ENCODE measurements at regions not wholly inside any gene's neighbourhood (a gene's known extent, or its start where the extent isn't known, plus 50 kb on each side); places are given as distances from the start of the nearest gene placed in this dataset.

DNA sequence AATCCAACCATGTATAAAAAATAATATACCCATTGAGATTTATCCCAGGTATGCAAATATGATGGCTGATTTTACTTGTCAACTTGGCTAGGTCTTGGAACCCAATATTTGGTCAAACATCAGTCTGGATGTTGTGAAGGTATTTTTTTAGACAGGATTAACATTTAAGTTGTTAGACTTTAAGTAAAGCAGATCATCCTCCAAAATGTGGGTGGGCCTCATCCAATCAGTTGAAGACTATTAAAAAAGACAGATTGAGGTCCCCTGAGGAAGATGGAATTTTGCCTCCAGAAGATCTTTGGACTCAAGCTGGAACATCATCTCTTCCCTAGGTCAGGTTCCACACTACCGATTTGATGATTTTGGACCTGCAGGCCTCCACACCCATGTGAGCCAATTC lies 271.2 kb downstream of the TMEM121 start:
- TF ChIP-seq SUZ12 (IDR thresholded peaks at IDR 0.05; ENCODE audit: extremely low read depth, insufficient read depth, insufficient read length) (no peak), ZNF274 (IDR thresholded peaks at IDR 0.05; ENCODE audit: low read depth, low read length) (no peak), YY1 (IDR thresholded peaks at IDR 0.05; ENCODE audit: insufficient read depth, insufficient read length) (no peak)
- Histone ChIP-seq H3K4me1 (ENCODE audit: insufficient read depth, insufficient read length) (no peaks in the 10 kb centered on the region), H3K9me3 (ENCODE audit: insufficient read depth, low read length) (0 out of 2 replicates have a peak, but pooled peaks cover under 1% of the 10 kb centered on the region), H3K4me3 (ENCODE audit: insufficient read length, low read depth) (no peak overlapping the region), H3K9ac (ENCODE audit: insufficient read length, low read depth) (no peak overlapping the region), H3K36me3 (ENCODE audit: insufficient read depth, insufficient read length, low read length) (no peaks in the 10 kb centered on the region), H3K27me3 (ENCODE audit: insufficient read depth, insufficient read length) (peaks cover 3% of the 10 kb centered on the region)
- no peak for DNase-seq (ENCODE audit: low read depth, low spot score)

DNA sequence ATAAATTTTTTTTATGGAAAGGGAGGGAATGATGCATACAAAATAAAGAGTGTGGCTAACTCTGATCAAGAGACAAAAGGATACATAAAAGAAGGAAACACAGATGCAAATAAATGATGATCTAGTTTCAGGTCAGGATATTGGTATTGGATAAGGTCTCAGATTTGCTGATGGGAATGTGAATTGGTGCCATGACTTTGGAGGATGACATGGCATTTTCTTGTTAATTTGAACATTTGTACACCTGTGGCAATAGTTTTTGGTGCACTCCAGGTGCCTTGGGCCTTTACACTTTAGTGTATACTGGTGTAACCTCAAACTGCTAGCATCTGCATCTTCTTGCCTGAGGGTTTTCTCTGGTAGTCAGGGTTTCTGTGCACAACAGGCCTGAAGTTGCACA lies 279.3 kb downstream of the TMEM121 start:
- DNase-seq (ENCODE audit: low read depth, low spot score): no peak
- H3K9ac ChIP-seq (ENCODE audit: insufficient read length, low read depth): no peak overlapping the region
- 0 out of 2 replicates have a peak, but pooled peaks cover 11% of the 10 kb centered on the region for H3K9me3 ChIP-seq (ENCODE audit: insufficient read depth, low read length)
- no peaks in the 10 kb centered on the region for H3K27me3 ChIP-seq (ENCODE audit: insufficient read depth, insufficient read length)
- no peaks in the 10 kb centered on the region for H3K4me1 ChIP-seq (ENCODE audit: insufficient read depth, insufficient read length)
- TF ChIP-seq YY1 (IDR thresholded peaks at IDR 0.05; ENCODE audit: insufficient read depth, insufficient read length) (no peak), ZNF274 (IDR thresholded peaks at IDR 0.05; ENCODE audit: low read depth, low read length) (no peak), SUZ12 (IDR thresholded peaks at IDR 0.05; ENCODE audit: extremely low read depth, insufficient read depth, insufficient read length) (no peak)
- H3K4me3 ChIP-seq (ENCODE audit: insufficient read length, low read depth): no peak overlapping the region
- no peaks in the 10 kb centered on the region for H3K36me3 ChIP-seq (ENCODE audit: insufficient read depth, insufficient read length, low read length)

DNA sequence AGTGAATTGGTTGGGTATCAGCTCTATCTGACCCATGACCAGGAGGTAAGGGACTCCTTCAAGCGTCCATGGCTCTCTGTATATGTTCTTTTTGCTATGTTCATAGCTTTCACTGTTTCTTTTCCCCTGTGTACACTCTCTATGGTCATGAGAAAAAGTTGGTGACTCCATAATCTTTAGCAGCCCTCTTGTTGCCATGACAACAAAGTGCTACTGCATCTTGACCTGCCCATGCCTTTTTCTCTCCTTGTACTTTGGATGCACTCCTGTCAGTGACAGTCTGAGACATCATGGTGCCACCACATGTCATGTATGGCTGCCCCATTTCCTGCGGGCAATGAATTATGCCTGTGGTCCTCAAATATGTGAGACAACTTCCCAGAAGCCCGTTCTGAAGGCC lies 280.2 kb downstream of the TMEM121 start:
- Histone ChIP-seq H3K9me3 (ENCODE audit: insufficient read depth, low read length) (peaks cover 20% of the 10 kb centered on the region; the same call in 1 of the 2 replicates), H3K4me1 (ENCODE audit: insufficient read depth, insufficient read length) (no peaks in the 10 kb centered on the region), H3K4me3 (ENCODE audit: insufficient read length, low read depth) (no peak overlapping the region), H3K27me3 (ENCODE audit: insufficient read depth, insufficient read length) (no peaks in the 10 kb centered on the region), H3K9ac (ENCODE audit: insufficient read length, low read depth) (no peak overlapping the region), H3K36me3 (ENCODE audit: insufficient read depth, insufficient read length, low read length) (no peaks in the 10 kb centered on the region)
- TF ChIP-seq ZNF274 (IDR thresholded peaks at IDR 0.05; ENCODE audit: low read depth, low read length) (no peak), YY1 (IDR thresholded peaks at IDR 0.05; ENCODE audit: insufficient read depth, insufficient read length) (no peak), SUZ12 (IDR thresholded peaks at IDR 0.05; ENCODE audit: extremely low read depth, insufficient read depth, insufficient read length) (no peak)
- no peak for DNase-seq (ENCODE audit: low read depth, low spot score)

DNA sequence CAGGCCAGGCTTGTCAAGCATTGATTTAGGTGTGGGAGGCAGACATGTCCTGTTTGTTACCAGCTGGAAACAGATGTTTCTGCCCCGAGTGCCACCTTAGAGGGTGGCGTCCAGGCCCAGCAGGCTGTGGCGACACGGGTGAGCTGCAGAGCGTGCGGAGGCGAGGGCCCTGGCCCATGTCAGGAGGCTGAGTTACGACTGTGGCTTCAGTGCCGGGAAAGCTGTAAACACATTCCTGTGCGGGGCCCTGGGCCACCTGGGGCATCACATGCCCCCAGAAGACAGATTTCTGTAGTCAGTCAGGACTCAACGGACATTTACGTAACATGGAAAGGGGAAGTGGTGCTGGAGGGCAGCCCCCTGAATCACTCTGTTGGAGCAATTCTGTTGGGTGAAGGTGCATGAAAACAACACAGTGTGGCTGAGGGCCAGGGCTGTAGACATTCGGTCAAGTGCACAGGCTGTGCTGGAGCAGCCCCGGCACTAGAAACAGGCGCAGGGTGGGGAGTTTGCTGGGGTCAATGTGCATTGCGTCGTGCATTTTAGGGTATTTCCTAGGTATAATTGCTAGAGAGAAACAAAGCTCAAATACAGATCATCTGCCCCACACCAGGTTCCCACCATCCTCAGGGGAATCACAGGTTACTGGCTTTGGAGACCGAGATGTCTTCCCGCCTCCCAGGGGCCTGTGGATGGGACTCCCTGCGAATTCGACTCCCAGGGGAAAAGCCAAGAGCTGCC lies 291.8 kb downstream of the TMEM121 start:
- H3K4me3 ChIP-seq (ENCODE audit: insufficient read length, low read depth): no peak overlapping the region
- DNase-seq (ENCODE audit: low read depth, low spot score): no peak
- H3K36me3 ChIP-seq (ENCODE audit: insufficient read depth, insufficient read length, low read length): no peaks in the 10 kb centered on the region
- H3K9ac ChIP-seq (ENCODE audit: insufficient read length, low read depth): no peak overlapping the region
- no peaks in the 10 kb centered on the region for H3K4me1 ChIP-seq (ENCODE audit: insufficient read depth, insufficient read length)
- no peaks in the 10 kb centered on the region for H3K9me3 ChIP-seq (ENCODE audit: insufficient read depth, low read length)
- TF ChIP-seq ZNF274 (IDR thresholded peaks at IDR 0.05; ENCODE audit: low read depth, low read length) (no peak), SUZ12 (IDR thresholded peaks at IDR 0.05; ENCODE audit: extremely low read depth, insufficient read depth, insufficient read length) (no peak), YY1 (IDR thresholded peaks at IDR 0.05; ENCODE audit: insufficient read depth, insufficient read length) (no peak)
- no peaks in the 10 kb centered on the region for H3K27me3 ChIP-seq (ENCODE audit: insufficient read depth, insufficient read length)

DNA sequence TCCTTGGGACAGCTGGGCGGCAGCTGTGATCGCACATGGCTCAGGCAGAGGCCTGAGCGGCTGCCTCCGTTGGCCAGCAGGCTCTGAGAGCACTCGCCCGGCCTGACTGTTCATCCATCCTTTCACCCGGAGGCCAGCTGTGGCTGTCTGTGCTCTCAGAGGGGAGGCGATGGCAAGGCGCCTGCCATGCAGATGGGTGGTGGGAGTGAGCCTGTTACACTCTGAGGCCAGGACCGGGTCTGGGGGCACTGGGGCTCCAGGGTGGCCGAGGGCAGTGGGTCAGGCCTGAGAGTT lies 292.3 kb downstream of the TMEM121 start:
- no peaks in the 10 kb centered on the region for H3K36me3 ChIP-seq (ENCODE audit: insufficient read depth, insufficient read length, low read length)
- no peaks in the 10 kb centered on the region for H3K27me3 ChIP-seq (ENCODE audit: insufficient read depth, insufficient read length)
- no peak overlapping the region for H3K9ac ChIP-seq (ENCODE audit: insufficient read length, low read depth)
- H3K9me3 ChIP-seq (ENCODE audit: insufficient read depth, low read length): no peaks in the 10 kb centered on the region
- DNase-seq (ENCODE audit: low read depth, low spot score): no peak
- TF ChIP-seq ZNF274 (IDR thresholded peaks at IDR 0.05; ENCODE audit: low read depth, low read length) (no peak), SUZ12 (IDR thresholded peaks at IDR 0.05; ENCODE audit: extremely low read depth, insufficient read depth, insufficient read length) (no peak), YY1 (IDR thresholded peaks at IDR 0.05; ENCODE audit: insufficient read depth, insufficient read length) (no peak)
- no peak overlapping the region for H3K4me3 ChIP-seq (ENCODE audit: insufficient read length, low read depth)
- H3K4me1 ChIP-seq (ENCODE audit: insufficient read depth, insufficient read length): no peaks in the 10 kb centered on the region

DNA sequence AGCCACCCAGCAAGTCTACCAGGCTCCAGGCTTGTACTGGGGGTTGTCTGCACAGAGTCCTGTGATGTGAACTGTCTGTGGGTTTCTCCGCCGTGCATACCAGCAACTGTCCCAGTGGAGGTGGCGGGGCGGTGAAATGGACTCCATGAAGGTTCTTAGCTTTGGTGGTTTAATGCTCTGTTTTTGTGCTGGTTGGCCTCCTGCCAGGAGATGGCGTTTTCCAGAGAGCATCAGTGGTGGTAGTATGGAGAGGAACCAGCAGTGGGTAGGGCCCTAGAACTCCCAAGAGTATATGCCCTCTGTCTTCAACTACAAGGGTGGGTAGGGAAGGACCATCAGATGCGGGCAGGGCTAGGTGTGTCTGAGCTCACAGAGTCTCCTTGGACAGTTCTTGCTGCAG lies 303.8 kb downstream of the TMEM121 start:
- TF ChIP-seq SUZ12 (IDR thresholded peaks at IDR 0.05; ENCODE audit: extremely low read depth, insufficient read depth, insufficient read length) (no peak), YY1 (IDR thresholded peaks at IDR 0.05; ENCODE audit: insufficient read depth, insufficient read length) (no peak), ZNF274 (IDR thresholded peaks at IDR 0.05; ENCODE audit: low read depth, low read length) (no peak)
- H3K27me3 ChIP-seq (ENCODE audit: insufficient read depth, insufficient read length): no peaks in the 10 kb centered on the region
- no peak overlapping the region for H3K4me3 ChIP-seq (ENCODE audit: insufficient read length, low read depth)
- no peaks in the 10 kb centered on the region for H3K9me3 ChIP-seq (ENCODE audit: insufficient read depth, low read length)
- no peak for DNase-seq (ENCODE audit: low read depth, low spot score)
- H3K36me3 ChIP-seq (ENCODE audit: insufficient read depth, insufficient read length, low read length): no peaks in the 10 kb centered on the region
- no peaks in the 10 kb centered on the region for H3K4me1 ChIP-seq (ENCODE audit: insufficient read depth, insufficient read length)
- H3K9ac ChIP-seq (ENCODE audit: insufficient read length, low read depth): no peak overlapping the region

DNA sequence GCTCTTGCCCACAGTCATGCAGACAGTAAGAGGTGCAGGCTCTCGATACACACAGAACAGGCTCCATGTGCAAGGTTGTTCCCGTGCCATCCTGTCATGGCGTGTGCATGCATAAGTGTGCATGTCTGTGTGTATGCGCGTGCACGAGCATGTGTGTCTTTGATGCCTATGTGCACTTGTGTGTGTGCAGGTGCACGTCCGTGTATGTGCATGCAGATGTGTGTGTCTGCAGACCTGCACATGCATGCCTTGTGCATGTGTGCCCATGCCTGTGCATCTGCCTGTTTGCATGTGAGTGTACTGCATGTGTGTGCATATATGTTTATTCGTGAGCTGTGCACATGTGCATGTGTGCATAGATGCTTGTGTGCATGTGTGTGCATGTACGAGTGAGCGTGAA lies 309.8 kb downstream of the TMEM121 start:
- no peaks in the 10 kb centered on the region for H3K36me3 ChIP-seq (ENCODE audit: insufficient read depth, insufficient read length, low read length)
- H3K4me1 ChIP-seq (ENCODE audit: insufficient read depth, insufficient read length): no peaks in the 10 kb centered on the region
- DNase-seq (ENCODE audit: low read depth, low spot score): no peak
- no peak overlapping the region for H3K9ac ChIP-seq (ENCODE audit: insufficient read length, low read depth)
- no peak for TF ChIP-seq SUZ12 (IDR thresholded peaks at IDR 0.05; ENCODE audit: extremely low read depth, insufficient read depth, insufficient read length)
- TF ChIP-seq ZNF274 (IDR thresholded peaks at IDR 0.05; ENCODE audit: low read depth, low read length): no peak
- no peak for TF ChIP-seq YY1 (IDR thresholded peaks at IDR 0.05; ENCODE audit: insufficient read depth, insufficient read length)
- H3K4me3 ChIP-seq (ENCODE audit: insufficient read length, low read depth): no peak overlapping the region
- no peaks in the 10 kb centered on the region for H3K9me3 ChIP-seq (ENCODE audit: insufficient read depth, low read length)
- no peaks in the 10 kb centered on the region for H3K27me3 ChIP-seq (ENCODE audit: insufficient read depth, insufficient read length)

Data from NT2/D1 (cell line).